Omental fat pad (tissue), 3 donors: ENCODE measurements at regions not wholly inside any gene's neighbourhood (a gene's known extent, or its start where the extent isn't known, plus 50 kb on each side); places are given as distances from the start of the nearest gene placed in this dataset.

Source experiments
- ATAC-seq: fragments of 150-250 bp; one replicate; pipeline ENCODE4 v1.9.1; 2016; ENCODE audit warnings: mild to moderate bottlenecking, moderate library complexity; ENCODE audit not compliant: low FRiP score
- DNase-seq: peaks from one replicate; pipeline ENCODE4 v3.0.0-alpha.2; 2019; ENCODE audit warnings: low spot score
- CTCF ChIP-seq, 3 donors: fragments of 450-650 bp; IDR thresholded peaks; one replicate each; pipeline ENCODE4 v1.5.1; 2016 to 2017; ENCODE audit warnings: antibody characterized with exemption in 3 of 3, mild to moderate bottlenecking in 3 of 3, moderate library complexity in 2 of 3

DNA sequence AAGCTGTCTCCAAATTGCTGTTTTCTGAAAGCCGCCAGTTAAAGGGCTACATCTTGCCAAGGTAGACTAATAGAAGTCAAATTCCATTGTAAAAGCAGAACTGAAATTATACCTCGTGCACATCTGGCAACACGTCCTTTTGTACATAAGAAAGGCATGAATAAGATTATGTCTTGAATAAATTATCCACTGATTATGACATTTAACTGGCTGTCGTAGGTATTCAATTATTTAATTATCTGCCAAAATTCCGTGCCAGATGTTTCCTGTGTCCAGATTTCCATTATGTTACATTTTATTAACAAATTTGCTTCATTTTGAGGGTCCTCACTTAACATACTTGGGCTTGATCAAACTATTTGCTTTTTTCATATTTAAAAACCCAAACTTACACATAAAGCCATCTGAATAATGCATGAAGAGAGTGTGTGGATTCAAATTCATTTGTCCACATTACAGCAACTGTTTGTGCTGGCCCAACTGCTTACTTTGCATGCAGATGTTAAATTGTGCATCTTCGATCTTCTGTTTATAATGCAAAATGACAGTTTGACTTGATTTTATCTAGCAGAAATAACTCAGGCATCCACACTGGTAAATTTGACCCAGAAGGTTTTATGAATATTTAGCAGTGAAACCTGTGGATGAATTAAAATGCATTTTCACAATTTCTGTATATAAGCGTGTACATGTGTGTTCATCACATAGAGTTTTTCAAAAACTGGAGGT, 701.5 kb downstream of the ZNF385D start:
- DNase-seq (no peak), ATAC-seq (no peak)
- TF ChIP-seq CTCF (IDR thresholded peaks at IDR 0.05): no peak

- TF ChIP-seq CTCF (IDR thresholded peaks at IDR 0.05): no peak
- DNase-seq (no peak), ATAC-seq (no peak)
These were observed 707.9 kb downstream of the ZNF385D start for GRCh38 chr3:21043139-21043538.

GRCh38 chr3:21042184-21042583, 708.8 kb downstream of the ZNF385D start:
- DNase-seq: no peak
- ATAC-seq: no peak
- TF ChIP-seq CTCF (IDR thresholded peaks at IDR 0.05): no peak

- TF ChIP-seq CTCF (IDR thresholded peaks at IDR 0.05): no peak
- ATAC-seq: no peak
- DNase-seq: no peak
These were observed 709.4 kb downstream of the ZNF385D start for GRCh38 chr3:21041621-21042020.

GRCh38 chr3:21036888-21037287, 714.1 kb downstream of the ZNF385D start:
- DNase-seq: no peak
- no peak for ATAC-seq

GRCh38 chr3:21028412-21028811, 722.6 kb downstream of the ZNF385D start:
- ATAC-seq (no peak), DNase-seq (no peak)
- TF ChIP-seq CTCF (IDR thresholded peaks at IDR 0.05): no peak

More at GRCh38 chr3:21036888-21037287, 714.1 kb downstream of the ZNF385D start:
- no peak for TF ChIP-seq CTCF (IDR thresholded peaks at IDR 0.05)

DNA sequence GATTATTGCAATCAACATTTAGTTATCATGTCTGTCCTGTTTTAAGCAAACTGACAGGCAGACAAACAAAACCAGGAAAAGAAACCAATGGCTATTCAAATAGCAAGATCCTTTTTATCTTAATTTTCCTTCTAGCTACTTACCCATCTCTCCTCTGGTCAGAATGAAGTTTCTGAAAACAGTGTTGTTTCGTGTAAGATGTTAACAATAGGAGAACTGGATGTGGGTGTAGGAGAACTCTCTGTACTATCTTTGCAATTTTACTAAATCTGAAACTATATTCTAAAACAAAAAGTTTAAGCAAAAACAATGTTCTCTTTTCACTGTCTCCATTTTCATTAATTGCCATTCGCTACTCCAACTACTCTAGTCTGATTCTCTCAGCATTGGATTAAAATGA, 726.4 kb downstream of the ZNF385D start:
- DNase-seq (no peak), ATAC-seq (no peak)
- TF ChIP-seq CTCF (IDR thresholded peaks at IDR 0.05): no peak
